HG02840 (cell line): ENCODE measurements at regions not wholly inside any gene's neighbourhood (a gene's known extent, or its start where the extent isn't known, plus 50 kb on each side); places are given as distances from the start of the nearest gene placed in this dataset.

ENCODE experiments used
- ATAC-seq: cut with Tn5 transposase; IDR thresholded peaks from one replicate; pipeline ENCODE4 v1.9.1; 2021; ENCODE audit warnings: mild to moderate bottlenecking, moderate library complexity, moderate number of reproducible peaks; ENCODE audit not compliant: unreplicated experiment, low FRiP score

- ATAC-seq, result no peak
Measured at GRCh38 chr12:93195511-93195910, 182.2 kb upstream of the NUDT4 start.

- no peak for ATAC-seq
Measured at GRCh38 chr12:93197067-93197593, 180.6 kb upstream of the NUDT4 start.

GRCh38 chr12:93198086-93198485, 179.6 kb upstream of the NUDT4 start:
- no peak for ATAC-seq

- no peak for ATAC-seq
Measured at GRCh38 chr12:93199831-93200236, 177.9 kb upstream of the NUDT4 start.

- ATAC-seq, result no peak
Measured at GRCh38 chr12:93200291-93200917, 177.3 kb upstream of the NUDT4 start.

- ATAC-seq, result no peak
Measured at GRCh38 chr12:93201990-93202389, 175.7 kb upstream of the NUDT4 start.

- no peak for ATAC-seq
Measured at GRCh38 chr12:93202688-93203087, 175.0 kb upstream of the NUDT4 start.

GRCh38 chr12:93203361-93203760, 174.4 kb upstream of the NUDT4 start:
- no peak for ATAC-seq

GRCh38 chr12:93204896-93205295, 172.8 kb upstream of the NUDT4 start:
- no peak for ATAC-seq

DNA sequence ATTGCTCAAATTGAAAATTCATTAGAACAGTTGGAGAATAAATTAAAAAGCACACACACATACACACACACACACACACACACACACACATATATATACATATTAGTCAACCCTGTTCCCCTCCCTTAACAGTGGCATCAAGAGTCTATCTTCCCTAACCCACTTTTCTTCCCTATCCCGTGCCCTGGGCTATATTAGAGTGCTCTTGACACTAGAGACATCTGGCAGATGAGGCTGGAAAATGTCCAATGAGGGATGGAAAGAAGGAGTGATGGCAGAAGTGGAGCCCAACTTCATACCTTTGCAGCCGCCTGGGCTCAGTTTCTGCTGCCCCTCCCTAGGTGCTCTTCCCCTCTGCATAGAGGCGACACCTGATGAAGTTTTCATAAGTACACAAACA, 172.4 kb upstream of the NUDT4 start:
- ATAC-seq, result no peak

- ATAC-seq, result no peak
Measured at GRCh38 chr12:93208011-93208410, 169.7 kb upstream of the NUDT4 start.

DNA sequence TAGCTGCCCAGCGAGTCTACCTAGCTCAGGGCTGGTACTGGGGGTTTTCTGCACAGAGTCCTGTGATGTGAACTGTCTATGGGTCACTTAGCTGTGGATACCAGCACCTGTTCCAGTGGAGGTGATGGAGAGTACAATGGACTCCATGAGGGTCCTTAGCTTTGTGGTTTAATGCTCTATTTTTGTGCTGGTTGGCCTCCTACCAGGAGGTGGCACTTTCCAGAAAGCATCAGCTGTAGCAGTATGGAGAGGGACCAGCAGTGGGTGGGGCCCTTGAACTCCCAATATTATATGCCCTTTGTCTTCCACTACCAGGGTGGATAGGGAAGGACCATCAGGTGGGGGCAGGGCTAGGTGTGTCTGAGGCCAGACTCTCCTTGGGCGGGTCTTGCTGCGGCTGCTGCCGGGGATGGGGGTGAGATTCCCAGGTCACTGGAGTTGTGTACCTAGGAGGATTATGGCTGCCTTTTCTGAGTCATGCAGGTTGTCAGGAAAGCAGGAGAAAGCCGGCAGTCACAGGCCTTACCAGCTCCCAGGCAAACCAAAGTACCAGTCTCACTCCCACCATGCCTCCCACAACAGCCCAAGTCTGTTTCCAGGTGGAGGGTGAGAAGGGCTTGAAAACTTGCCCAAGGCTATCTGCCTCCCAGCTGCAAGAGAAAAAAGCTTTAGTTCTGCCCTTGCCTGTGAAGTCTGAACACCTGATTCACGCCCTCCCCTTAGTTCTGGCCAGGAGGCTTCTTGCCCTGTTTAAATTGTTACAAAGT, 163.0 kb upstream of the NUDT4 start:
- ATAC-seq, result no peak

DNA sequence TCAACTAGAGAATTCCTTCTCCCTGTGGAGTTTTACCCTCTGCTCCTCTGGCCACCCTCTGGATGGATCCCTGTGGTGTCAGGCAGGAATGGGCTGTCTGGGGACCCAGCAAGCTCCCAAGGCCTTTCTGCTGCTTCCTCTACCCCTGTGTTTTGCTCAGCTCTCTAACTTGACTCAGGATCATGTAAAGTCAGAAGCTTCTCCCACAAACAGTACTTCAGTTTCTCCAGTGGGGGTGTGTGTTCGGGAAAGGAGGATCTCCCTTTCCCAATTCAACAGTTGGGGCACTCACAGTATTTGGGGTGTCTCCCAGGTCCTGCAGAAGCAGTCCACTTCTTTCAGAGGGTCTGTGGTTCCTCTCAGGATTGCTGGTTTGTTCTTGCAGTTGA, 162.4 kb upstream of the NUDT4 start:
- no peak for ATAC-seq

DNA sequence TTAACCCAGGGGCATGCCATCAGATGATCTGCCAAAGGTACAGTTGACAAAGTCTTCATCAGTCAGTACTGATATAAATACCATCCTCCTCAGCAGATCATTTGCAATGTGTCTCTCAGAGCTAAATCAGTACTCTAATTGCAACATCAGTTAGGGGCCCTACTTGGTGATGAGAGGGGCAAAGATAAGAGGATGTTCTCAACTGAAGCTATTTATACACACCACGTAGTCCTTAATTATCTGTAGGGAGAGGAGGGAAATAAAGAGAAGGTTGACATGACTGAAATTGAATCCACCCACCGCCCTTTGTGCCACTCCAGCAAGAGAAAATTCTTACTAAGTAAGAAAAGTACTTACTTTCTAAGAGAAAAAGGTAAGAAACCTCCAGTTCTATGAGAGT, 157.8 kb upstream of the NUDT4 start:
- ATAC-seq, result no peak

- no peak for ATAC-seq
Measured at GRCh38 chr12:93221841-93222240, 155.9 kb upstream of the NUDT4 start.

DNA sequence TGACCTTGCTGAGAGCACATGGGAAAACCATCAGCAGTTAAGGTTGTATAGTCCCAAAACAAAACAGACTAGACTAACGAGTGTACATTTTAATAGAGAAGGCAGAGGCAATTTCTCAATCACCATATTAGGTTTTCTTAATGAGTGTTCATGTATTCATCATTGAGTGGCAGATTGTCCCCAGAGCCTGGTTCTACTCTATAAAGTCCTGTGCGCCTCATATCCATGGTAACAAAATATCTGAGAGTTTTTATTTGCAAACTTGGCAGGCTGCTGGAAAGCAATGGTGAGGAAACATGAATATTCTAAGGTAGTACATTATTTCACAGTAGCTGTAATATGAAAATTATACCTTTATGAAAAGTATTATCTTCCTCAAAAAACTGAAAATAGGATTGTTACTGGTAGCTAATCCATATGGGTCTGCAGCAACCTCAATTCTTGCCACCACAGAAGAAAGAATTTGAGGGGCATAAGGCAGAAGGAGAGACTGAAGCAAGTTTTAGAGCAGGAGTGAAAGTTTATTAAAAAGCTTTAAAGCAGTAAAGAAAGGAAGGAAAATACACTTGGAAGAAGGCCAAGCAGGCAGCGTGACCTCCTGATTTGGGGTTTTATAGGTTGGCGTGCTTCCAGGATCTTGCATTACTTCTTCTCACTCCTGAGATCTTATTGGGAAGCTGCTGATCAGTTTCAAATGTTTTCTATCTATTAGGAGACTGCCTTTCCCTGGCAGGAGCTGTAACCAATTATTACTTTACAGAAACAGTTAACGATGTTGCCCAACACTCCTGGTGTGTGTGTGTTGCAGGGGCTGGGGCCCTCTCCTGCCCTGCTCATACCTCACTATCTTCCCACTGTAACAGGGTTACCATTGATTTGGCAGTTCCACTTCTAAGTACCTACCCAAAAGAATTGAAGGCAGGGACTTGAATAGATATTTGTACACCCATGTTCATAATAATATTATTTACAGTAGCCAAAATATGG, 154.0 kb upstream of the NUDT4 start:
- no peak for ATAC-seq

GRCh38 chr12:93225094-93225493, 152.6 kb upstream of the NUDT4 start:
- no peak for ATAC-seq

DNA sequence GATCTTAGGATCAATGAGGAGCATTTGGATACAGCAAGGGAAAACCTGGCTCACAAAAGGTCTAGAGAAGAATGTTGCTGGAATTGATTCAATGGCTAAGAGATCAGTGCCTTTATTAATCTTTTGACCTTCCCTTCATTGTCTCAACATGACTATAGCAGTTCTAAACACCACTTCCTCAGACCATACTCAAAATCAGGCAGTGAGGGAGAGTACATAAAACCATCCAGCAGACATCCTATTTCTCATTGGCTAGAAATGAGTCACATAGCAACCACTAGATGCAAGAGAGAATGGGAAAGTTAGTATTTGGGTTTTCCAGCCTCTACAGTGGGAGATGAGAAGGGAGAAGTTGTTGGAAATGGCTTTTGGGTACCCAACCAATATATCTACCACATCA, 151.4 kb upstream of the NUDT4 start:
- ATAC-seq, result no peak

- ATAC-seq, result no peak
Measured at GRCh38 chr12:93229494-93230325, 148.0 kb upstream of the NUDT4 start.

GRCh38 chr12:93230326-93230720, 147.4 kb upstream of the NUDT4 start:
- no peak for ATAC-seq
